IPS-18c (cell line): ENCODE measurements at regions not wholly inside any gene's neighbourhood (a gene's known extent, or its start where the extent isn't known, plus 50 kb on each side); places are given as distances from the start of the nearest gene placed in this dataset.

Experiments used
- H3K4me3 ChIP-seq: 2 replicates; pipeline ENCODE4 v1.7.0; 2013; ENCODE audit warnings: low read depth, mild to moderate bottlenecking, low read length, moderate library complexity; ENCODE audit not compliant: insufficient read depth
- H3K9me3 ChIP-seq: one replicate; pipeline ENCODE4 v1.6.1; 2013; ENCODE audit warnings: mild to moderate bottlenecking, low read length, moderate library complexity; ENCODE audit not compliant: control insufficient read depth, insufficient read depth

GRCh38 chr3:178284181-178284580 lies 252.1 kb upstream of the KCNMB2 start:
- H3K4me3 ChIP-seq: no peak overlapping the region
- no peaks in the 10 kb centered on the region for H3K9me3 ChIP-seq

- H3K4me3 ChIP-seq: no peak overlapping the region
- H3K9me3 ChIP-seq: no peaks in the 10 kb centered on the region
These were observed 248.2 kb upstream of the KCNMB2 start for GRCh38 chr3:178288074-178288473.

- no peak overlapping the region for H3K4me3 ChIP-seq
- H3K9me3 ChIP-seq: no peaks in the 10 kb centered on the region
These were observed 246.6 kb upstream of the KCNMB2 start for GRCh38 chr3:178289544-178290160.

- H3K9me3 ChIP-seq: no peaks in the 10 kb centered on the region
- H3K4me3 ChIP-seq: no peak overlapping the region
These were observed 244.5 kb upstream of the KCNMB2 start for GRCh38 chr3:178291574-178292370.

GRCh38 chr3:178295292-178295912 lies 240.8 kb upstream of the KCNMB2 start:
- H3K4me3 ChIP-seq: no peak overlapping the region
- no peaks in the 10 kb centered on the region for H3K9me3 ChIP-seq

GRCh38 chr3:178297199-178297598 lies 239.0 kb upstream of the KCNMB2 start:
- no peak overlapping the region for H3K4me3 ChIP-seq

DNA sequence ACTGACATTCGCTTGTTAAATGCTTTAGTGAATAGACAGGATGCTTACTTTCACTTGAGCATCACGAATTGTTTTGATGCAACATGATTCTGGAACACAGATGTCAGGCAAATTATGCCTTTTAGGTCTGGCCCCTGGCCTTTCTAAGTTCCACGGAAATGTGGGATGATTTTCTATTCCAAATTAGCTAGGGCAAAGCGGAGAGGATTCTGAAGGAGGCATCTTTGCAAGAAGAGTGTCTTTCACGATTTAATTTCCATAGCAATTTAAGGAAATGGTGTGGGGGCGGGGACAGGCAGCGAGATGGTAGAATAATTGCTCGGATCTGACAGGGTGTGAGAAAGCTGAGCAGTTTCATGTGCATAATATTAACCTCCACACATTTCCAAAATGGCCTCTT lies 238.5 kb upstream of the KCNMB2 start:
- H3K9me3 ChIP-seq: no peaks in the 10 kb centered on the region
- H3K4me3 ChIP-seq: no peak overlapping the region

More at GRCh38 chr3:178297199-178297598, 239.0 kb upstream of the KCNMB2 start:
- H3K9me3 ChIP-seq: no peaks in the 10 kb centered on the region

DNA sequence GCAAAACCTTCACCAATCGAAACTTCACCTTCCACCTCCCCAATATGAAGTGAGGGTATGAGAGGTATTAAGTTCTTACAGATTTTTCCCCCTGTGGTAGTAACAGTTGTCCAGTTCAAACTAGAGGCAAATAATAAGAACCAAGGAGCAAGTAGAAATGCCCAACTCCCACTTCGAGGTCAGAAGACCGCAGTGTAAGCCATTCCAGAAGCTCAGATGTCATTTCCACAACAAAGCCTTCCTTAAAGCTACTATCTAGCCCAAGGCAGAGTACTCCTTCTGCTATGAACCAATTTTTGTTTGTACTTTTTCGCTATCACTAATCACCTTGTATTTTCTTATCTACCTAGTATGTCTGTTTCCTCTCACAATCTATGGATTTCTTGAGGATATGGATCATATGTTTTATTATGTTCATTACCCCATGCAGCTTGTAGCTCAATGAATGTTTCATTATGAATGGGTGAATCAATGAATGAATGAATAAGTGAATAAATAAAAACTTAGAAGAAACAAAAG lies 235.7 kb upstream of the KCNMB2 start:
- no peaks in the 10 kb centered on the region for H3K9me3 ChIP-seq

GRCh38 chr3:178302966-178303930 lies 233.0 kb upstream of the KCNMB2 start:
- H3K9me3 ChIP-seq: no peaks in the 10 kb centered on the region

More for the DNA sequence above, 235.7 kb upstream of the KCNMB2 start:
- H3K4me3 ChIP-seq: no peak overlapping the region

GRCh38 chr3:178304758-178305467 lies 231.3 kb upstream of the KCNMB2 start:
- no peak overlapping the region for H3K4me3 ChIP-seq
- H3K9me3 ChIP-seq: no peaks in the 10 kb centered on the region

More at GRCh38 chr3:178302966-178303930, 233.0 kb upstream of the KCNMB2 start:
- no peak overlapping the region for H3K4me3 ChIP-seq

- no peaks in the 10 kb centered on the region for H3K9me3 ChIP-seq
- no peak overlapping the region for H3K4me3 ChIP-seq
These were observed 229.7 kb upstream of the KCNMB2 start for GRCh38 chr3:178306432-178307115.

DNA sequence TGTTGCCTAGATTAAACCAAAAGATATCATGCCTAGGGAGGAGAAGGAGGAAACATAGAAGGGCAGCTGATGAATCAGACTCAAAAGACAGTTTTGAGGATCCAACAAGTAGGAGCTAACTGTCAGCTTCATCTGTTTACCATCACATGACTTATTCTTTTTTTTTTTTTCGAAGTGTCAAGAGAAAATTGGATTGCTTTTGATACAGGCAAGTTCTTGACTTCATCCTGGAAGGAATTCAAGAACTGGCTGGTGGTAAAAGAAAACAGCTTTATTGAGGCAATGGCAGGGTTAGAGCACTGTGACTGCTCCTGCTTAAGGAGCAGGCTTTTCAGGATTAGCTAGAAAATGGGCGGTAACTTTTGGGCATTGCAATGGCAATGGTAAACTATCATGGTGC lies 227.5 kb upstream of the KCNMB2 start:
- H3K9me3 ChIP-seq: no peaks in the 10 kb centered on the region

GRCh38 chr3:178310949-178311348 lies 225.3 kb upstream of the KCNMB2 start:
- Histone ChIP-seq H3K4me3 (no peak overlapping the region), H3K9me3 (no peaks in the 10 kb centered on the region)

More for the DNA sequence above, 227.5 kb upstream of the KCNMB2 start:
- H3K4me3 ChIP-seq: no peak overlapping the region

GRCh38 chr3:178313716-178314115 lies 222.5 kb upstream of the KCNMB2 start:
- Histone ChIP-seq H3K4me3 (no peak overlapping the region), H3K9me3 (no peaks in the 10 kb centered on the region)

DNA sequence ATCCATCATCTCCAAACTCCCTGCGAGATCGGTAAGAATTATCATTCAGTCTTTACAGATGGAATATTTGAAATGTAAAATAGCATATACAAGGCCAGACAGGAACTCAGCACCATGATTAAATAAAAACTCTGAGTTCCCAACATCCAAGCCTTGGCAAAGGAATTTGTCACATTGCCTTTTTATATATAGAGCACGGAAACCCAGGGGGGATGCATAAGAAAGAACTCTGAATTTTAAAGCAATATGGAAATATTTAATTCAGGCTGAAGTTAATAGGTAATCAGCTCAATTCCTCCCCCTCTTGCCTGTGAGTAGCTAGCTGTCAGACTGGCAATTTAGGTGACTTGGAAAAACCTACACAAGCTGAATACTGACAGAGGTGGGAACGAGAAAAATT lies 217.9 kb upstream of the KCNMB2 start:
- Histone ChIP-seq H3K9me3 (no peaks in the 10 kb centered on the region), H3K4me3 (no peak overlapping the region)
